ENCODE measurements at regions not wholly inside any gene's neighbourhood (a gene's known extent, or its start where the extent isn't known, plus 50 kb on each side); places are given as distances from the start of the nearest gene placed in this dataset.

GRCh38 chr9:115765060-115765459 lies 388.5 kb upstream of the PAPPA start:
- no peaks in the 10 kb centered on the region for H3K4me1 Mint-ChIP-seq
- H3K36me3 Mint-ChIP-seq, result no peaks in the 10 kb centered on the region
- H3K27me3 Mint-ChIP-seq (ENCODE audit: low read depth in 3 of 3), result peaks cover 0 to 1% (median 0%) of the 10 kb centered on the region in 3 donors
- H3K27ac Mint-ChIP-seq, result no peak overlapping the region
- no peak overlapping the region for H3K4me3 Mint-ChIP-seq
- no peak for DNase-seq
- H3K9me3 Mint-ChIP-seq, result peaks cover 0 to 15% (median 5%) of the 10 kb centered on the region in 6 donors

GRCh38 chr9:115766370-115766955 lies 387.1 kb upstream of the PAPPA start:
- H3K4me1 Mint-ChIP-seq, result no peaks in the 10 kb centered on the region
- peaks cover 0 to 27% (median 8%) of the 10 kb centered on the region in 6 donors for H3K9me3 Mint-ChIP-seq
- peaks cover 0 to 1% (median 0%) of the 10 kb centered on the region in 3 donors for H3K27me3 Mint-ChIP-seq (ENCODE audit: low read depth in 3 of 3)
- no peaks in the 10 kb centered on the region for H3K36me3 Mint-ChIP-seq
- DNase-seq, result no peak
- no peak overlapping the region for H3K27ac Mint-ChIP-seq
- no peak overlapping the region for H3K4me3 Mint-ChIP-seq

GRCh38 chr9:115770521-115770920 lies 383.1 kb upstream of the PAPPA start:
- Mint-ChIP-seq H3K27ac (no peak overlapping the region), H3K9me3 (peaks cover 0 to 19% (median 6%) of the 10 kb centered on the region in 6 donors), H3K27me3 (ENCODE audit: low read depth in 3 of 3) (no peaks in the 10 kb centered on the region), H3K4me3 (no peak overlapping the region), H3K4me1 (no peaks in the 10 kb centered on the region), H3K36me3 (no peaks in the 10 kb centered on the region)
- DNase-seq, result no peak

GRCh38 chr9:115775659-115776058 lies 377.9 kb upstream of the PAPPA start:
- no peaks in the 10 kb centered on the region for H3K27me3 Mint-ChIP-seq (ENCODE audit: low read depth in 3 of 3)
- no peak overlapping the region for H3K27ac Mint-ChIP-seq
- no peaks in the 10 kb centered on the region for H3K36me3 Mint-ChIP-seq
- peaks cover 2 to 10% (median 5%) of the 10 kb centered on the region in 6 donors for H3K9me3 Mint-ChIP-seq
- H3K4me1 Mint-ChIP-seq, result no peaks in the 10 kb centered on the region
- no peak for DNase-seq
- H3K4me3 Mint-ChIP-seq, result no peak overlapping the region

GRCh38 chr9:115777610-115778009 lies 376.0 kb upstream of the PAPPA start:
- no peak overlapping the region for H3K4me3 Mint-ChIP-seq
- H3K9me3 Mint-ChIP-seq, result peaks cover 3 to 19% (median 8%) of the 10 kb centered on the region in 6 donors
- H3K4me1 Mint-ChIP-seq, result no peaks in the 10 kb centered on the region
- no peaks in the 10 kb centered on the region for H3K36me3 Mint-ChIP-seq
- no peaks in the 10 kb centered on the region for H3K27me3 Mint-ChIP-seq (ENCODE audit: low read depth in 3 of 3)
- H3K27ac Mint-ChIP-seq, result no peak overlapping the region
- DNase-seq, result no peak

GRCh38 chr9:115781070-115781736 lies 372.4 kb upstream of the PAPPA start:
- no peaks in the 10 kb centered on the region for H3K36me3 Mint-ChIP-seq
- no peak overlapping the region for H3K27ac Mint-ChIP-seq
- H3K4me1 Mint-ChIP-seq, result no peaks in the 10 kb centered on the region
- no peak for DNase-seq
- peaks cover 2 to 36% (median 8%) of the 10 kb centered on the region in 6 donors for H3K9me3 Mint-ChIP-seq
- peaks cover 0 to 2% (median 0%) of the 10 kb centered on the region in 3 donors for H3K27me3 Mint-ChIP-seq (ENCODE audit: low read depth in 3 of 3)
- no peak overlapping the region for H3K4me3 Mint-ChIP-seq

- H3K4me1 Mint-ChIP-seq, result no peaks in the 10 kb centered on the region
- no peak overlapping the region for H3K4me3 Mint-ChIP-seq
- peaks cover 0 to 2% (median 0%) of the 10 kb centered on the region in 3 donors for H3K27me3 Mint-ChIP-seq (ENCODE audit: low read depth in 3 of 3)
These were observed 367.3 kb upstream of the PAPPA start for GRCh38 chr9:115786321-115786720.

GRCh38 chr9:115790520-115790919 lies 363.1 kb upstream of the PAPPA start:
- Mint-ChIP-seq H3K9me3 (peaks cover 5 to 30% (median 8%) of the 10 kb centered on the region in 6 donors), H3K27ac (no peak overlapping the region), H3K4me3 (no peak overlapping the region), H3K36me3 (no peaks in the 10 kb centered on the region), H3K4me1 (no peaks in the 10 kb centered on the region), H3K27me3 (ENCODE audit: low read depth in 3 of 3) (no peaks in the 10 kb centered on the region)
- DNase-seq, result no peak

More at GRCh38 chr9:115786321-115786720, 367.3 kb upstream of the PAPPA start:
- no peak for DNase-seq
- no peaks in the 10 kb centered on the region for H3K36me3 Mint-ChIP-seq
- H3K9me3 Mint-ChIP-seq, result peaks cover 2 to 32% (median 7%) of the 10 kb centered on the region in 6 donors
- H3K27ac Mint-ChIP-seq, result no peak overlapping the region

- no peak overlapping the region for H3K4me3 Mint-ChIP-seq
- DNase-seq, result no peak
- H3K27ac Mint-ChIP-seq, result no peak overlapping the region
- no peaks in the 10 kb centered on the region for H3K36me3 Mint-ChIP-seq
- peaks cover 3 to 30% (median 10%) of the 10 kb centered on the region in 6 donors for H3K9me3 Mint-ChIP-seq
- no peaks in the 10 kb centered on the region for H3K4me1 Mint-ChIP-seq
- no peaks in the 10 kb centered on the region for H3K27me3 Mint-ChIP-seq (ENCODE audit: low read depth in 3 of 3)
These were observed 358.6 kb upstream of the PAPPA start for GRCh38 chr9:115794921-115795475.

- no peak overlapping the region for H3K4me3 Mint-ChIP-seq
These were observed 353.9 kb upstream of the PAPPA start for GRCh38 chr9:115799734-115800133.

GRCh38 chr9:115804206-115804605 lies 349.4 kb upstream of the PAPPA start:
- H3K27me3 Mint-ChIP-seq (ENCODE audit: low read depth in 3 of 3), result no peaks in the 10 kb centered on the region
- H3K9me3 Mint-ChIP-seq, result peaks cover 6 to 23% (median 12%) of the 10 kb centered on the region in 6 donors
- no peak for DNase-seq
- H3K27ac Mint-ChIP-seq, result no peak overlapping the region
- H3K4me3 Mint-ChIP-seq, result no peak overlapping the region
- no peaks in the 10 kb centered on the region for H3K4me1 Mint-ChIP-seq
- no peaks in the 10 kb centered on the region for H3K36me3 Mint-ChIP-seq

More at GRCh38 chr9:115799734-115800133, 353.9 kb upstream of the PAPPA start:
- no peaks in the 10 kb centered on the region for H3K27me3 Mint-ChIP-seq (ENCODE audit: low read depth in 3 of 3)
- peaks cover 3 to 17% (median 10%) of the 10 kb centered on the region in 6 donors for H3K9me3 Mint-ChIP-seq
- no peak overlapping the region for H3K27ac Mint-ChIP-seq
- H3K36me3 Mint-ChIP-seq, result no peaks in the 10 kb centered on the region
- no peak for DNase-seq
- H3K4me1 Mint-ChIP-seq, result no peaks in the 10 kb centered on the region

GRCh38 chr9:115808108-115808507 lies 345.5 kb upstream of the PAPPA start:
- Mint-ChIP-seq H3K36me3 (no peaks in the 10 kb centered on the region), H3K9me3 (peaks cover 2 to 21% (median 9%) of the 10 kb centered on the region in 6 donors), H3K4me1 (no peaks in the 10 kb centered on the region), H3K27me3 (ENCODE audit: low read depth in 3 of 3) (no peaks in the 10 kb centered on the region), H3K27ac (no peak overlapping the region), H3K4me3 (no peak overlapping the region)
- DNase-seq, result no peak

- Mint-ChIP-seq H3K9me3 (peaks cover 2 to 20% (median 9%) of the 10 kb centered on the region in 6 donors), H3K36me3 (no peaks in the 10 kb centered on the region), H3K27me3 (ENCODE audit: low read depth in 3 of 3) (no peaks in the 10 kb centered on the region), H3K27ac (no peak overlapping the region), H3K4me1 (no peaks in the 10 kb centered on the region), H3K4me3 (no peak overlapping the region)
- DNase-seq, result no peak
These were observed 344.9 kb upstream of the PAPPA start for GRCh38 chr9:115808695-115809094.

- H3K27ac Mint-ChIP-seq, result no peak overlapping the region
- DNase-seq, result no peak
- H3K36me3 Mint-ChIP-seq, result no peaks in the 10 kb centered on the region
- peaks cover 2 to 20% (median 9%) of the 10 kb centered on the region in 6 donors for H3K9me3 Mint-ChIP-seq
- no peak overlapping the region for H3K4me3 Mint-ChIP-seq
- no peaks in the 10 kb centered on the region for H3K4me1 Mint-ChIP-seq
- no peaks in the 10 kb centered on the region for H3K27me3 Mint-ChIP-seq (ENCODE audit: low read depth in 3 of 3)
These were observed 343.4 kb upstream of the PAPPA start for GRCh38 chr9:115810166-115810565.
